ENCODE measurements at regions not wholly inside any gene's neighbourhood (a gene's known extent, or its start where the extent isn't known, plus 50 kb on each side); places are given as distances from the start of the nearest gene placed in this dataset.

- TF ChIP-seq CTCF (IDR thresholded peaks at IDR 0.05) = no peak
Observed at GRCh38 chr11:92083123-92083522, 141.5 kb upstream of the FAT3 start.

- no peak for TF ChIP-seq CTCF (IDR thresholded peaks at IDR 0.05)
Observed at GRCh38 chr11:92082652-92083051, 142.0 kb upstream of the FAT3 start.

GRCh38 chr11:92071660-92072059 is 153.0 kb upstream of the FAT3 start:
- TF ChIP-seq CTCF (IDR thresholded peaks at IDR 0.05) = no peak

- no peak for TF ChIP-seq CTCF (IDR thresholded peaks at IDR 0.05)
Observed at GRCh38 chr11:92070026-92070889, 154.4 kb upstream of the FAT3 start.

- no peak for TF ChIP-seq CTCF (IDR thresholded peaks at IDR 0.05)
Observed at GRCh38 chr11:92067016-92067415, 157.6 kb upstream of the FAT3 start.

- TF ChIP-seq CTCF (IDR thresholded peaks at IDR 0.05) = no peak
Observed at GRCh38 chr11:92061456-92062062, 163.1 kb upstream of the FAT3 start.

GRCh38 chr11:92057849-92058442 is 166.7 kb upstream of the FAT3 start:
- TF ChIP-seq CTCF (IDR thresholded peaks at IDR 0.05) = no peak

Data from LNCAP (cell line).